Lower leg skin (tissue), 4 donors: ENCODE measurements at regions not wholly inside any gene's neighbourhood (a gene's known extent, or its start where the extent isn't known, plus 50 kb on each side); places are given as distances from the start of the nearest gene placed in this dataset.

Source experiments
- DNase-seq, 2 donors: peaks; one replicate each; pipeline ENCODE4 v3.0.0-alpha.2; 2019; ENCODE audit warnings: low spot score in 2 of 2
- H3K4me3 ChIP-seq: fragments of 200-600 bp; sonication (generic); 2 replicates; pipeline ENCODE4 v1.5.1; 2017; ENCODE audit warnings: mild to moderate bottlenecking, low read depth; ENCODE audit not compliant: poor library complexity, severe bottlenecking
- POLR2A ChIP-seq, 2 donors: fragments of 450-650 bp; IDR thresholded peaks; one replicate each; pipeline ENCODE4 v1.6.1; 2016 to 2017; ENCODE audit warnings: antibody characterized with exemption in 2 of 2, mild to moderate bottlenecking in 1 of 2, moderate library complexity in 1 of 2
- WGBS, 2 donors: methylation state at CpG; one replicate each; pipeline ENCODE4 v1.1.5; 2018; 5-methylcytosine and 5-hydroxymethylcytosine counted together
- intact Hi-C: fragments of 100-400 bp; cut with DNase I; formaldehyde crosslinking; loops from one replicate; pipeline ENCODE4 v1.15.0; 2023; ENCODE audit warnings: low total_unique reads
- TF ChIP-seq, protein P1 (sequence below), 3 donors: fragments of 450-650 bp; IDR thresholded peaks; one replicate each; pipeline ENCODE4 v1.5.1; 2016; ENCODE audit warnings: antibody characterized with exemption in 3 of 3, mild to moderate bottlenecking in 3 of 3, moderate library complexity in 2 of 3

DNA sequence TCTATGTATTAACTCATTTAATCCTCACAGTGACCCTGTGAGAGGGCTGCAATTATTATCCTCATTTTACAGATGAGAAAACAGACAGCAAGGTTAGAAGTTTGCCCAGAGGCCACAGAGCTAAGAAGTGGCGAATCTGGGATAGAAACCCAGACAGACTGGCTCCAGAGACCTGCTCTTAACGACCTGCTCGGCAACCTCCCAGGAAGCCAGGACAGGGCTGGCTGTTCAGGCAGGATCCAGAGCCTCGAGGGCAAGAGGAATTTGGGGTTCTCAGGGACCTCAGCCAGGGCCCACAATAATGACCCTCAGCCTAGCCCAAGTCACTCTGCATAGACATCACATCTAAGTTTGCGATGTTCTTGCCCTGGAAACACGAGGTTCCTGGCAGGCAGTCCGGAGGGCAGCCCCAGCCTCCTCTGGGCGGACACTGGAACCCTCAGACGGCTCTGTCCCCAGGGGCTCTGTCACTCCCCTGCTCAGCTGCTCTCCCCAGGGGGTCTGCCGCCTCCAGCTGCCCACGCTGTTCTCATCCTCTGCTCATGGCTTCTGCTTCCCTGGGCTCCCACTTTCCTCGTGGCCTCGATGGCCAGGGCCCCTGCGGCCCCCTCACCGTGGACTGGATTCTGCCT, 138.5 kb upstream of the ERCC6L2 start:
- intact Hi-C loops = no loop called here
- DNase-seq = peak in 1 of 2 donors; percentile 56
- WGBS, 2 donors = 66 to 74% methylated on average over 15 of the region's 15 CpGs
- H3K4me3 ChIP-seq = no peak overlapping the region
- TF ChIP-seq, protein P1, sequence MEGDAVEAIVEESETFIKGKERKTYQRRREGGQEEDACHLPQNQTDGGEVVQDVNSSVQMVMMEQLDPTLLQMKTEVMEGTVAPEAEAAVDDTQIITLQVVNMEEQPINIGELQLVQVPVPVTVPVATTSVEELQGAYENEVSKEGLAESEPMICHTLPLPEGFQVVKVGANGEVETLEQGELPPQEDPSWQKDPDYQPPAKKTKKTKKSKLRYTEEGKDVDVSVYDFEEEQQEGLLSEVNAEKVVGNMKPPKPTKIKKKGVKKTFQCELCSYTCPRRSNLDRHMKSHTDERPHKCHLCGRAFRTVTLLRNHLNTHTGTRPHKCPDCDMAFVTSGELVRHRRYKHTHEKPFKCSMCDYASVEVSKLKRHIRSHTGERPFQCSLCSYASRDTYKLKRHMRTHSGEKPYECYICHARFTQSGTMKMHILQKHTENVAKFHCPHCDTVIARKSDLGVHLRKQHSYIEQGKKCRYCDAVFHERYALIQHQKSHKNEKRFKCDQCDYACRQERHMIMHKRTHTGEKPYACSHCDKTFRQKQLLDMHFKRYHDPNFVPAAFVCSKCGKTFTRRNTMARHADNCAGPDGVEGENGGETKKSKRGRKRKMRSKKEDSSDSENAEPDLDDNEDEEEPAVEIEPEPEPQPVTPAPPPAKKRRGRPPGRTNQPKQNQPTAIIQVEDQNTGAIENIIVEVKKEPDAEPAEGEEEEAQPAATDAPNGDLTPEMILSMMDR (IDR thresholded peaks at IDR 0.05) = no peak
- TF ChIP-seq POLR2A (IDR thresholded peaks at IDR 0.05) = no peak

DNA sequence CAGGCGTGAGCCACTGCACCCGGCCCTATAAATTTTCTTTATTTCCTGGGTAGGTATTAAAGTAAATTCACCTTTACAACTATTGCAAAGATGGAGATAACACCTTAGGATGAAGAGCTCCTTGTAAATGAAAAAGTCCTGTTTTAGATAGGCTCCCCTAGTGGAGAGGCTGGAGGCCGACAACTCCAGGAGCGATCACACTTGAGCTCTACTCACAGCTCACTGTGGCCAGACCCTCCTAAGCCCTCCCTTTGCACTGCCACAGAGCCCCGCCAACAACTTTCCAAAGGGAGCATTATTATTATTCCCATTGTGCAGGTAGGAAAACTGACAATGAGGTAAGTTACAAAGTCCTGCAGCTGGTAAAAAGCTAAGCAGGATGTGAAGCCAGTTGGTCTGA, 139.1 kb upstream of the ERCC6L2 start:
- intact Hi-C loops = no loop called here

DNA sequence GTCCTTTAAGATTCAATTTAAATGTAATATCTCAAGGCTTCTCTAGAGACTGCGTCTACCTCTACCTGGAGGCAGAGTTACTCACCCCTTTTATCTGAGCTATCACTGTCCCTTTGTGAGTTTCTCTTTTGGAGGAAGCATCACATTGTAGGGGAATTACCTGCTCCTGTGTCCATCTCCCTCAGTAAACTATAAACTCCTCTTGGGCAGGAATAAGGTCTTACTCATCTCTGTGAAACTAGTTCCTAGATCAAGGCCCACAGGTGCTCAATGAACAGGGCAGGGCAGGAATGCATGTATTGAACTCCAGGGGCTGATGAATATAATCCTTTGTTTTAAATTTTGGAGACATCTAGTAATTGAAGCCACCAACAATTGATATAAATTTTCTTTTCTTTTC, 139.8 kb upstream of the ERCC6L2 start:
- H3K4me3 ChIP-seq = no peak overlapping the region
- intact Hi-C loops = no loop called here
- no peak for TF ChIP-seq POLR2A (IDR thresholded peaks at IDR 0.05)
- TF ChIP-seq, protein P1 (IDR thresholded peaks at IDR 0.05) = no peak
- WGBS, 2 donors = 86 to 92% methylated on average over 1 of the region's 1 CpG
- DNase-seq = no peak

More for the DNA sequence above, 139.1 kb upstream of the ERCC6L2 start:
- H3K4me3 ChIP-seq = no peak overlapping the region
- DNase-seq = peak in 1 of 2 donors; percentile 57
- 93 to 94% methylated on average over 5 of the region's 5 CpGs for WGBS, 2 donors
- TF ChIP-seq, protein P1 (IDR thresholded peaks at IDR 0.05) = no peak
- no peak for TF ChIP-seq POLR2A (IDR thresholded peaks at IDR 0.05)

DNA sequence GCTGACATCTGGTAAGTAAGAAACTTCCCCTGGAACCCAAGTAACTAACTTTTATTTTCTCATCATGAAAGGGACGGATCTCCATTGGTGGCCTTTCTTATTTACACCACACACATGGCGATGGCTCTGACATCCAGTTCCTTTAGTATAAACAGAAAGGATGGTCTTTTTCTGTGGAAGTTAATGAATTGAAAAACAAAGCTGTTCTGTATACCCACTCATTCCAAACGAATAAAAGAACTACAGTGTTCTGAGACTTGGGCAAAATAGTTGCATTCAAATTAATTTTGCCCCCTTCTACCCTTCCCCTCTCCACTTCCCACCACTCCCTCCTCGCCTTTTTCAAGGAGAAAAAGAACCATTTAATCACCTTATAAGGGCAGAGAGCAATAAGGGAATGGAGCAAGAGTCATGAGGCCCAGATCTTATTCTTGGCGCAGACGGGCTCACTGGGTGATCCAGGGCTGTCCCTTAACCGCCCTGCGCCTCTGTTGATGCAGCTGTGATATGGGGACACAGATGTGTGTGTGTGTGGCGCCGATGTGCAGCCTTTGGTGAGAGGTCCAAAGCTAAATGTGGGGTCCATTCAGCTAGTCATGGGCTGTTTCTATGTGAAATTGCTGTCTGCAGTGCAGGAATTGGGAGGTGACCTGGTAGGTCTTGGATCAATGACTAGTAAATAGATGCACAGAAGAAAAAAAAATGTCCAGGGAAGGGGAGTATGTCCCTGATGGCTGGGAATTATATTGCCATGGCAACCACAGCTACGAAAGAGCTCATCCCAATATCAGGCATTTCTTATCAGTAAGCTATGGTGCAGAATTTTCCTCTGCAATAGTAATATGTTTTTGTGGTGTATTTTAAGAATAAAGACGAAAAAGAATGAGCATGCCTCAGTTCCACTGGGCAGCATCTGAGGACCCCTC, 141.5 kb upstream of the ERCC6L2 start:
- no peak overlapping the region for H3K4me3 ChIP-seq
- 78 to 87% methylated on average over 12 of the region's 12 CpGs for WGBS, 2 donors
- TF ChIP-seq POLR2A (IDR thresholded peaks at IDR 0.05) = no peak
- TF ChIP-seq, protein P1 (IDR thresholded peaks at IDR 0.05) = no peak
- peak in 1 of 2 donors; percentile 26 for DNase-seq
- intact Hi-C loops = no loop called here

DNA sequence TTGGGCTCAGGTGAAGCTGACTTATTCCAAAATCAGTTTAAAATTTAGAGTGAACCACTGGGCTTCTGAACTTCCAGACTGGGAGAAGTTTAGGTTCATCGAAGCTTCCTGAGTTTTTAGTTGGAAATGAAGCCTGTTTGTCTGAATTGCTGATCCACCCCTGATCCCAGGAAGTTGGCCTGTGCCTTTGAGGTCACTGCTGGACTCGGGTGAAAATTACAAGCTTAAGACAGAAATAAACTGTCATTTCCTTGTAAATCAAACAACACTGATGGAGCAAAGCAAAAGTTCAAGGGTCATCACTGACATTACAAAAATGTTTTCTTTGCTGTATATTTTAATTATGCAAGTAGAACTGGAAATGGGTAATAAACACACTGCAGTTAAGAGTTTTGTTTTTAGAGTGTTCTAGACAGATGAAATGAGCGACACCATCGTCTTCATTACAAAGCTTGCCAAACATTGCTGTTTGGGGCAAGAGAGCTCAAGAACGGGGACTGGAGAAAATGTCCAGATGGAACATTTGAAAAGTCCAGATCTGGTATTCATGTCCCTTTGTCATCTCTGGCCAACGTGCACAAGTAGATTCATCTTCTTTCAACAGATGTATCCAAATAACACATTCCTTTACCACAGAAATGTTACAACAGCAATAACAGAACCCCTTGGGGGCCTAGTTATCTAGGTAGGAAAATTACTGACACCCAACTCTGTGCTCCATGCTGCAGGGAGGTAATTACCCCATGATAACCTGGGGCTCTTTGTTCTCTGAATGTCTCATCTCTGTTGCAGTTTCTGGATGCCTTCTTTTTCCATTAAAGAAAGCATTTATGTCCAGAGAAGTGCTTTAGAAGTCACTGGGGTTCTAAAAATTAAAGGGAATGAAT, 142.4 kb upstream of the ERCC6L2 start:
- no peak for TF ChIP-seq POLR2A (IDR thresholded peaks at IDR 0.05)
- TF ChIP-seq, protein P1 (IDR thresholded peaks at IDR 0.05) = no peak
- intact Hi-C loops = no loop called here
- DNase-seq = no peak
- H3K4me3 ChIP-seq = no peak overlapping the region
- 67 to 71% methylated on average over 6 of the region's 6 CpGs for WGBS, 2 donors
